ENCODE measurements at regions not wholly inside any gene's neighbourhood (a gene's known extent, or its start where the extent isn't known, plus 50 kb on each side); places are given as distances from the start of the nearest gene placed in this dataset.

DNA sequence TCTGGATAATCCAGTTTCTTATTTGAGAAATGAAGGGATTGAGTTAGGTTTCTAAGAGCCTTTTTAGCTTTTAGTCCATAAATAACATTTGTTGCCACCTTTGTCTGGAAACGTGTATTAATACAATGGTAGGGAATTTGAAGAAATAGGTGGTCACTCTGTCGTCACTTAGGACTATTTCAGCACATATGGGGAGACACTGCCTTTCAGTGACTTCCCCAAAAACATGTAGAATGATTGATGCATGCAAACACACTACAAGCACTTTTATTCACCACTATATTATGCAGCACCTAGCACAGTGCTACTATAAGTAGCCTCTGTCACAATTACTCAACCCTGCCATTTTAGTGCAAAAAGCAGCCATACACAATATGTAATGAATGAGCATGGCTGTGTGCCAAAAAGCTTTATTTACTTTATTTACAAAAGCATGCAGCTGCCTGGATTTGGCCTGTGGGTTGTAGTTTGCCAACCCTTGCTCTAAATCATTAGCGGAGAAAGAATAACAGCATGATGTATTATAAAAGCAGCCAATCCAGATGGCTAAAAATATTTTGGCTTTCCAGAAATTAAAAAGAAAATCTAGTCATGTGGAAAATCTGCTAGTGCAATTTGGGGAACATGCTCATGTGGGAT, 154.2 kb upstream of the HMHB1 start:
- ChIA-PET CTCF (no interaction called here), POLR2A (ENCODE audit: unreplicated experiment) (interaction anchor here (0.7 kb wide), 1 partner anchor 48 kb away, joined by 4 read pairs; no protein-coding TSS in a partner anchor)
- Histone ChIP-seq H2AFZ (no peak overlapping the region), H3K36me3 (ENCODE audit: low read depth) (no peaks in the 10 kb centered on the region), H3K4me3 (no peak overlapping the region), H3K9me3 (ENCODE audit: insufficient read depth, low read depth) (no peaks in the 10 kb centered on the region), H3K9me2 (ENCODE audit: insufficient read depth) (no peaks in the 10 kb centered on the region), H3K4me1 (replicated peaks; ENCODE audit: insufficient read depth) (peaks cover 63% of the 10 kb centered on the region), H3K4me2 (peak overlapping the region; percentile 46), H3K27ac (no peak overlapping the region), H4K20me1 (ENCODE audit: insufficient read depth) (no peaks in the 10 kb centered on the region), H3K27me3 (ENCODE audit: insufficient read depth, low read depth) (no peaks in the 10 kb centered on the region), H3K79me2 (ENCODE audit: low read depth) (no peaks in the 10 kb centered on the region), H3F3A (ENCODE audit: insufficient read depth, low read depth) (peaks cover 26% of the 10 kb centered on the region)
- peak; percentile 34 to 89 for DNase-seq
- BruUV-seq (replicated peaks) = no TSS peak
- intact Hi-C loops (cut with micrococcal nuclease; ENCODE audit: unreplicated experiment) = loop anchor here (1.0 to 10.0 kb wide), 3 partner anchors 167 to 413 kb away; no protein-coding TSS in a partner anchor
- no peak for TF ChIP-seq EZH2 (IDR thresholded peaks at IDR 0.05; ENCODE audit: low read depth)
- TF ChIP-seq, protein P1, sequence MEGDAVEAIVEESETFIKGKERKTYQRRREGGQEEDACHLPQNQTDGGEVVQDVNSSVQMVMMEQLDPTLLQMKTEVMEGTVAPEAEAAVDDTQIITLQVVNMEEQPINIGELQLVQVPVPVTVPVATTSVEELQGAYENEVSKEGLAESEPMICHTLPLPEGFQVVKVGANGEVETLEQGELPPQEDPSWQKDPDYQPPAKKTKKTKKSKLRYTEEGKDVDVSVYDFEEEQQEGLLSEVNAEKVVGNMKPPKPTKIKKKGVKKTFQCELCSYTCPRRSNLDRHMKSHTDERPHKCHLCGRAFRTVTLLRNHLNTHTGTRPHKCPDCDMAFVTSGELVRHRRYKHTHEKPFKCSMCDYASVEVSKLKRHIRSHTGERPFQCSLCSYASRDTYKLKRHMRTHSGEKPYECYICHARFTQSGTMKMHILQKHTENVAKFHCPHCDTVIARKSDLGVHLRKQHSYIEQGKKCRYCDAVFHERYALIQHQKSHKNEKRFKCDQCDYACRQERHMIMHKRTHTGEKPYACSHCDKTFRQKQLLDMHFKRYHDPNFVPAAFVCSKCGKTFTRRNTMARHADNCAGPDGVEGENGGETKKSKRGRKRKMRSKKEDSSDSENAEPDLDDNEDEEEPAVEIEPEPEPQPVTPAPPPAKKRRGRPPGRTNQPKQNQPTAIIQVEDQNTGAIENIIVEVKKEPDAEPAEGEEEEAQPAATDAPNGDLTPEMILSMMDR (conservative IDR thresholded peaks at IDR 0.05) = no peak

DNA sequence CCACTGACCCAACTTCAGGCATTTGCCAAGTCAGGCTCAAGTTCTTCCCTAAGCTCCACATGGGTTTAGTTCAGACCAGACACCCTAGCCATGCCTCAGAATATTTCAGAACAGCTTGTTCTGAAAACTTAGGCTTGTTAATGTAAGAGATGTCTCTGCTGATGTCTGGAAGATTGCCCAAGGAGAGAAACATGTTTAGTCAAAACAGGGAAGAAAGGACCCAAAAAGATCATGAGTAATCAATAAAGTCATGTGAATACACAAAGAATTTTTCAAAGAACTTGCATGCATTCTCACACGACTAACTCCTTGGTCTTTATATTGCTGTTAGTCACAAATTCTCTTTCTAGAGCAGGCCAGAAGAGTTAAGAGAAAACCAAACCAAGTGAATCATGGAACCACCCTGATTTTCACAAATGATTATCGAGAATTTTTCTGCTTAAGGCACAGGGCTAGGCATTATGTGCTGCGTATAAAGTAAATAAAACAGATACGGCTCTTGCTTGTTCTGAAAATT, 158.1 kb upstream of the HMHB1 start:
- Histone ChIP-seq H3K27me3 (ENCODE audit: insufficient read depth, low read depth) (no peaks in the 10 kb centered on the region), H3K4me3 (no peak overlapping the region), H3K27ac (peak overlapping the region; percentile 72), H2AFZ (no peak overlapping the region), H3K4me1 (replicated peaks; ENCODE audit: insufficient read depth) (peaks cover 36% of the 10 kb centered on the region), H3K4me2 (peak overlapping the region; percentile 51), H4K20me1 (ENCODE audit: insufficient read depth) (no peaks in the 10 kb centered on the region), H3K9me3 (ENCODE audit: insufficient read depth, low read depth) (no peaks in the 10 kb centered on the region), H3K36me3 (ENCODE audit: low read depth) (no peaks in the 10 kb centered on the region), H3F3A (ENCODE audit: insufficient read depth, low read depth) (peaks cover 21% of the 10 kb centered on the region), H3K9me2 (ENCODE audit: insufficient read depth) (no peaks in the 10 kb centered on the region; the same call in 1 of the 2 replicates), H3K79me2 (ENCODE audit: low read depth) (no peaks in the 10 kb centered on the region)
- ChIA-PET POLR2A (ENCODE audit: unreplicated experiment) (no interaction called here), CTCF (no interaction called here)
- intact Hi-C loops (cut with micrococcal nuclease; ENCODE audit: unreplicated experiment) = loop anchor here (10.0 kb wide), 2 partner anchors 171 to 409 kb away; no protein-coding TSS in a partner anchor
- no peak for DNase-seq
- BruUV-seq (replicated peaks) = no TSS peak
- no peak for TF ChIP-seq EZH2 (IDR thresholded peaks at IDR 0.05; ENCODE audit: low read depth)
- TF ChIP-seq, protein P1 (conservative IDR thresholded peaks at IDR 0.05) = no peak

DNA sequence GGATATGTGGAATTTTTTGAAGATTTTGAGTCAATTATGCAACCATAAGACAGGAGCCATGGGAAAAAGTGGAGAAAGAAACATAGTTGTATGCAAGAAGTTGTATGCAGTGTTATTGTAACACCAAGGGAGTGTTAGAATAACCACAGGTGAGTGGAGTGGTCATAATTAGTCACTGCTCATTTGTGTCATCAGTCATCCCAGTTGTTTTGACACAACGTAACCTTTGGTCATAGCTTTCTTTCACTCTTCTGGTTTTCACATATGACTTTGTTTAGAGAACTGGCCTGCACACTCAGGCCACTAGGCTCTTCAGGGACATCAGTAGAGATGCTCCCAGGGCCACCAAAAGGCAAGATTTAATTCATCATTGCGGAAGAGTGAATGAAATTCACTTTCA, 158.7 kb upstream of the HMHB1 start:
- no TSS peak for BruUV-seq (replicated peaks)
- Histone ChIP-seq H3K4me3 (no peak overlapping the region), H3K9me3 (ENCODE audit: insufficient read depth, low read depth) (no peaks in the 10 kb centered on the region), H3F3A (ENCODE audit: insufficient read depth, low read depth) (peaks cover 15% of the 10 kb centered on the region; the same call in 1 of the 2 replicates), H3K4me1 (replicated peaks; ENCODE audit: insufficient read depth) (peaks cover 31% of the 10 kb centered on the region), H3K27ac (peak overlapping the region; percentile 72), H2AFZ (no peak overlapping the region), H3K79me2 (ENCODE audit: low read depth) (no peaks in the 10 kb centered on the region), H3K9me2 (ENCODE audit: insufficient read depth) (no peaks in the 10 kb centered on the region; the same call in 1 of the 2 replicates), H4K20me1 (ENCODE audit: insufficient read depth) (no peaks in the 10 kb centered on the region), H3K27me3 (ENCODE audit: insufficient read depth, low read depth) (no peaks in the 10 kb centered on the region), H3K36me3 (ENCODE audit: low read depth) (no peaks in the 10 kb centered on the region), H3K4me2 (peak overlapping the region; percentile 51)
- no peak for TF ChIP-seq EZH2 (IDR thresholded peaks at IDR 0.05; ENCODE audit: low read depth)
- TF ChIP-seq, protein P1 (conservative IDR thresholded peaks at IDR 0.05) = no peak
- ChIA-PET POLR2A (ENCODE audit: unreplicated experiment) (no interaction called here), CTCF (interaction anchor here (0.7 kb wide), 1 partner anchor 172 kb away, joined by 4 read pairs; no protein-coding TSS in a partner anchor)
- intact Hi-C loops (cut with micrococcal nuclease; ENCODE audit: unreplicated experiment) = loop anchor here (10.0 kb wide), 2 partner anchors 172 to 408 kb away; no protein-coding TSS in a partner anchor
- DNase-seq = peak in 1 of 2 experiments; percentile 88

Data from PC-9 (cell line).